ENCODE measurements at regions not wholly inside any gene's neighbourhood (a gene's known extent, or its start where the extent isn't known, plus 50 kb on each side); places are given as distances from the start of the nearest gene placed in this dataset.

DNA sequence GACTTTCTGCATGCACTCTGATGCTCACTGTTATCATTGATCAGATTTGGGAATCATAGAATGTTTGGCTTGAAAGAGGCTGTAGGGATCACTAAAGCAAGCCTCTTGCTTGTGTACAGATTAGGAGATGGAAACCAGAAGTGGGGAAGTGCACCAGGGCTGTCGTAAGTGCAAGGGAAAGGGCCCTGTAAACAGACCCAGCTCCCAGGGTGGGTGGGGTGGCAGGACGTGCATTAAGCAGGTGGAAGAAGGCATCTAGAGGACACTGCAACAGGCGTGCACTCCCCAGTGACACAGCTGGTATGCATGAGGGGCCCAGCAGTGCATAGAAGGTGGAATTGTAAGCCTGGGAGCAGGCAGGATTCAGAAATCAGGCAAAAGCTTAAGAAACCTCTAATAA is 58.0 kb upstream of the SLC7A14 start:
- no peak for DNase-seq

DNA sequence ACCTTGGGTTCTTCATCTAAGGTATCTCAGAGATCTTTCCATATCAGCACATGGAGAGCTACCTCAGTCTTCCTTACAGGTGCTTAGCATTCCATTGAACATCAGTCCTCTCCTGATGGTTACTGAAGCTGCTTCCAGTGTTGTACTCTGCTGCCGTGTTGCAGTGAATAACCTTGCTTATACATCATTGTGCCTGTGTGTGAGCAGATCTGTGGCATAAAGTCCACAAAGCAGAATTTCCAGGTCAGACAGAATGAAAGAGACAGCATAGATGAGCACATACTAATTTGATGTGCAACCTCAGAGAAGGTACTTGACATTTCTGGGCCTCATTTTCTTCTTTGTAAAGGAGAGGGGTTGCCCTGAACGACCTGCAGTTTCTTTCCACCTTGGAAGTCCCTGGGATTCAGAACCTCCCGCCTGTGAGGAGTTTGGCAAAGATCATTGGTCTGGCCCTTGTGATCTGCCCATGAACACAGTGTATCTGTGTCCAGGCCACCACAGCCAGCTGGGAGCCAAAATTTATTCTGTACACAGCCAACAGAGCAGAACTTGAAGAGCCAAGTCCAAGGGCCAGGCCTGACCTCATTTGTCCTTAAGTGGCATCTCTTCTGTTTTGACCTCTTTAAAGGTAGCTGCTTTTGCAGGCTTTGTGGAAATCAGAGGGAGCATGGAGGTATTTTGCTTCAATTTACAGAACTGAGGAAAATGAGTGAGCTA is 57.2 kb upstream of the SLC7A14 start:
- no peak for DNase-seq

DNA sequence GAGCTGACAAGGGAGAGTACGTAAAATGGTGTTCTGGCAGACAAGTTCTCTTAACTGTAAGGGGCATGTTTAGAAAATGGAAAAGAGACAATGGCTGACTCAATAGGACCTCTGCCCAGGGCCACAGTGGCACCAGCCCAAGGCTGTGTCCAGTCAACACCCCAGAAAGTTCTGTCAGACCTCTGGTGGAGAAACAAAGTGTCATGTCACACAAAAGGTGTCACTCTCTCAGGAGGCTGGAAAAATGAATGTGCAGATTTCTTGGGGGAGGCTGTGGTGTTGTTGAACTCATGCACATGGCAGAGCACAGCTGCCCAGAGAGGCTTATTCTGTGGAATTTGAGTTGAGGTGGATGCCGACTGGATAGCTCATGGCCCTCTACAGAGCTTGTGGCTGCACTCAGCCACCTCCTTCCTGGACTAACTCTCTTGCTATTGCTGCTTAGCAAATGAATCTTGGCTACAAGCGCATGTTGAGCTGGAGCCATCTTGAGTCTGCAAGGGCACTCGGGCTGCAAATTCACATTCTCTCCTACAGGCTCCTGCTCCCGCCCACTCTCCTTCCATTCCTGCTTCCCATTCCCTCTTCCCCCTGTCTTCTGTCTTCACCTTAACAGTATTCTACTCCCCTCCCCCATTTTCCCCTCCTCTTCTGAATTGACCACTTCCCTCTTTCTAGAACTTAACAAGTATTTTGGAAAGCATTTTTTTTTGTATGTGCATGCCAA is 55.8 kb upstream of the SLC7A14 start:
- DNase-seq = no peak

DNA sequence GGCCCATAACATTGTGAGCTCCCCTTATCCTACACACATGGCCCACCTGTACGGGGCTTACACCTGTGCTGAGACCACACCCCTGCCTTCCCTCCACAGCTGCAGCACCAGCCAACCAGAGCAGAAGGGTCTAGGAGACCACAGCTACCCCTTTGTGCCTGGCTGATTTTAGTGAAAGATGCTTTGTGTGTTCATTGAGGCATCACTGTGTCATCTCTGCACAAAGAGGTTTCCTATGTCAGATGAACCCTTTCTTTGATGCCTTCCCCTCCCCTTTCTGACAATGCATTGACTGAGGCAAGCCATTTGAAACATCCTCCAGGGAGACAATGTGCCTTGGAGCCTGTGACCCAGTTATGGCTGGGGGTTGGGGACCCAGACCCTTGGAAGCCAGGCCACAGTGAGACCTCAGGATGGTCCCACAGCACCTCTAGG is 54.9 kb upstream of the SLC7A14 start:
- no peak for DNase-seq

DNA sequence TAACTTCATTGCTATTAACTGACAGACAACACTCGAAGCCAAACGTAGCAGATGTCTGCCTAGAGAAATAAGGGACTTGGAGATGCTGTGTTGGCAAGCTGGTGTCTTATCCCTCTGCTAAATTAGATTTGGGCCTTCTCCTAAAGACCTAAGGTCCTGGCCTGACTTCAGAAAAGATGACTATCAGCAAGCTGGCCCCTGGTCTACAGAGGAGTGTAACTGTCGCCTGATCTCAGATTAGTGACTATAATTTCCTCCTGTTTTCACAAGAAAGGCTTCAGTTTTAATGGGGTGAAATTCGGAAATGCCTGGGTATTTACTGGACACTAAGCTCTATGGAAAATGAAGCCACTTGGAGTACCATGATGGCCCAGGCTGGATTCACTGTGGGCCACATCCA is 53.1 kb upstream of the SLC7A14 start:
- no peak for DNase-seq

DNA sequence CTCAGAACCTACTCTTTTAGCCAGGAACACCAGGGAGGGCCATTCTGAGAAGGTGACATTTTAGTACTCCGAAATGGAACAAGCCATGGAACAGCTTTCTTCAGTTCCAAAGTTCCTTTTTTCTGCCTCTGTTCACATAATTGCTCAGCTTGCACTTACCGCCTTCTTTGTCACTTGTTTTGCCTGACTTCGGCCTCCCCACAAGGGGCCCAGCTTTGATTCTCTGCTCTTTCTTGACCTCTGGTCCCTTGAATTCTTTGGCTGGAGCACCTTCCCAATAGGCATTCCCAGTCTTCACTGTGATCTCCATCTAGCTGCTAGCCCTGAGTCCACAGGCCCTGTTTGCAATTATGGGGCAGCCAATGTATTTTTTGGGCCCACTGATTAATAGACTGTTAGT is 51.4 kb upstream of the SLC7A14 start:
- DNase-seq = no peak

DNA sequence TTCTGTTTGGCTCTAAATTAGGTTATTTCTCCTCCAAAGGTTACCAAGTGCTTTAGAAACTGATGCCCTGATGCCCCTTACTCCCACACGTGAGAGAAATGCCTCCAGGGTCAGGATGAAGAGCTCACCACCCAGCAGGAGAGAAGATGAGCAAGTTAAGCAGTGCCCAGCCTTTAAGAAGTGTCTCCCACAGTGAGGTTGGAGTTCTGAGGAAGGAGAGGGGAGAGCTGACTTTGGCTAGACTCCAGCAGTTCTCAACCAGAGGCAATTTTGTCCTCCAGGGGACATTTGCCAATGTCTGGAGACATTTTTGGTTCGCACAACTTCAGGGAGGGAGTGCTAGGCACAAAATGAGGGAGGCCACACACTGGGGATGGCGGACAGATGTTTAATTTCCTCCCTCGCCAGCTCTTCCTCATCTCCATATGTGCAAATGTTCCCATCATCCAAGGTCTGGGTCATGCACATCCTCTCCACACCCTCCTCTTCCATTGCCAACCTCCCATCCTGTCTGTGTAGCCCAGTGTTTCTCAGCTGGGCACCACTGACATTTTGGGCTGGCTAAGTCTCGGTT is 50.6 kb upstream of the SLC7A14 start:
- no peak for DNase-seq

All from stimulated activated CD8-positive, alpha-beta memory T cell treated with anti-CD3 and anti-CD28 coated beads, Interleukin-4, amount 100 ng/mL, for 48 hours (primary cell).